WERI-Rb-1 (cell line): ENCODE measurements at regions not wholly inside any gene's neighbourhood (a gene's known extent, or its start where the extent isn't known, plus 50 kb on each side); places are given as distances from the start of the nearest gene placed in this dataset.

ENCODE experiments used
- DNase-seq: peaks from one replicate; pipeline ENCODE4 v3.0.0-alpha.2; 2020
- H3K27ac ChIP-seq: fragments of 250-450 bp; sonication (Bioruptor Pico); 2 replicates; pipeline ENCODE4 v1.5.1; 2020; ENCODE audit warnings: mild to moderate bottlenecking, moderate library complexity
- H3K27me3 ChIP-seq: fragments of 250-450 bp; sonication (Bioruptor Pico); 2 replicates; pipeline ENCODE4 v1.5.1; 2021; ENCODE audit warnings: mild to moderate bottlenecking, low read depth, moderate library complexity; ENCODE audit not compliant: insufficient read depth, severe bottlenecking
- H3K36me3 ChIP-seq: fragments of 250-450 bp; sonication (Bioruptor Pico); 2 replicates; pipeline ENCODE4 v1.5.1; 2020; ENCODE audit warnings: mild to moderate bottlenecking, moderate library complexity
- H3K4me3 ChIP-seq: 2 replicates; pipeline ENCODE4 v1.5.1; 2011; ENCODE audit warnings: low read depth, mild to moderate bottlenecking, control low read depth, low read length
- H3K9me3 ChIP-seq: fragments of 250-450 bp; sonication (Bioruptor Pico); 2 replicates; pipeline ENCODE4 v1.5.1; 2021; ENCODE audit warnings: mild to moderate bottlenecking, moderate library complexity; ENCODE audit not compliant: severe bottlenecking
- TF ChIP-seq, protein P1 (sequence below): IDR thresholded peaks from 2 replicates; pipeline ENCODE4 v1.5.1; 2011; ENCODE audit warnings: low read depth, mild to moderate bottlenecking, control low read depth, inconsistent platforms, low read length

DNA sequence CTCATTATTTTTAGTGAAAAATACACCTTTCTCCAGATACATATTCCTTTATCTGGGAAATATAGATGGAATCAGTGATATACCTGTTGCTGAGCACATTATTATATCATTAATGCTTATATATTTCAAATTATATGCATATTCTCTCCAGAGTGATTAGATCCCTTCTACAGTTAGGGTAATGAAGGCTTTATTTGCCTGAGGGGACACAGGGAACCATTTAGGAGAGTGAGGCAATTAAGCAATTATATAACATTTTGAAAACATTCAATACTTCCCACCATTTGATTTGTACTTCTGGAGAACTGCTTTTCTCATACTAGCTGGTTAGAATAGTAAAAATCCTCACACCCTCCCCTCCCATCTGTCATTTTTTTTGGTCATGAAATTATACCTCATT, 212.8 kb upstream of the NOVA1 start:
- Histone ChIP-seq H3K4me3 (no peak overlapping the region), H3K27ac (no peak overlapping the region), H3K27me3 (no peaks in the 10 kb centered on the region), H3K9me3 (no peaks in the 10 kb centered on the region), H3K36me3 (no peaks in the 10 kb centered on the region)
- DNase-seq, result no peak
- TF ChIP-seq, protein P1, sequence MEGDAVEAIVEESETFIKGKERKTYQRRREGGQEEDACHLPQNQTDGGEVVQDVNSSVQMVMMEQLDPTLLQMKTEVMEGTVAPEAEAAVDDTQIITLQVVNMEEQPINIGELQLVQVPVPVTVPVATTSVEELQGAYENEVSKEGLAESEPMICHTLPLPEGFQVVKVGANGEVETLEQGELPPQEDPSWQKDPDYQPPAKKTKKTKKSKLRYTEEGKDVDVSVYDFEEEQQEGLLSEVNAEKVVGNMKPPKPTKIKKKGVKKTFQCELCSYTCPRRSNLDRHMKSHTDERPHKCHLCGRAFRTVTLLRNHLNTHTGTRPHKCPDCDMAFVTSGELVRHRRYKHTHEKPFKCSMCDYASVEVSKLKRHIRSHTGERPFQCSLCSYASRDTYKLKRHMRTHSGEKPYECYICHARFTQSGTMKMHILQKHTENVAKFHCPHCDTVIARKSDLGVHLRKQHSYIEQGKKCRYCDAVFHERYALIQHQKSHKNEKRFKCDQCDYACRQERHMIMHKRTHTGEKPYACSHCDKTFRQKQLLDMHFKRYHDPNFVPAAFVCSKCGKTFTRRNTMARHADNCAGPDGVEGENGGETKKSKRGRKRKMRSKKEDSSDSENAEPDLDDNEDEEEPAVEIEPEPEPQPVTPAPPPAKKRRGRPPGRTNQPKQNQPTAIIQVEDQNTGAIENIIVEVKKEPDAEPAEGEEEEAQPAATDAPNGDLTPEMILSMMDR, result no peak

DNA sequence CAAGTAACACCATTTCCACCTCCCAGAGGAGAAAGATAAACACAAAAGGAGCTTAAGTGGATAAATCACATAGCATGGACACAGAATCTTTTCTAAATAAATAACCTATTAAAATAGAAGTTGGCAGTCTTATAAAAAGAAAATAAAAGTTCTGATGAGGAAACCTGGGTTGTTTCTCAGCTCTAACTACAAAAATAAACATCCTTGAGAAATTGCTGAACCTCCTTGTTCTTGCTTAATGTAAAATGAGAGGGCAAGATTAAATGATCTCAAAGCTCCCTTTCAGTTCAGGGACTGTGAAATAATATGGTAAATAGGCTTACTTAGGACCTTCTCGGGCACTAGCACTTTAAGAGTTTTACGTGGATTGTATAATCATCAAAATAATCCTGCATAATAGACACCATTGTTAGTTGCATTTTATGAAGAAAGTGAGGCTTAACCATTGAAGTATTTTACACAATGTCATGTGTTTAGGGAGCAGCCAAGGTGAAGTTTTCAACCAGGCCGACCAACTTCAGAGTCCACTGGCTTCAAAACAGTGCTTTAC, 214.0 kb upstream of the NOVA1 start:
- Histone ChIP-seq H3K4me3 (no peak overlapping the region), H3K9me3 (no peaks in the 10 kb centered on the region), H3K27me3 (no peaks in the 10 kb centered on the region), H3K36me3 (no peaks in the 10 kb centered on the region), H3K27ac (no peak overlapping the region)
- no peak for DNase-seq
- TF ChIP-seq, protein P1, result no peak

DNA sequence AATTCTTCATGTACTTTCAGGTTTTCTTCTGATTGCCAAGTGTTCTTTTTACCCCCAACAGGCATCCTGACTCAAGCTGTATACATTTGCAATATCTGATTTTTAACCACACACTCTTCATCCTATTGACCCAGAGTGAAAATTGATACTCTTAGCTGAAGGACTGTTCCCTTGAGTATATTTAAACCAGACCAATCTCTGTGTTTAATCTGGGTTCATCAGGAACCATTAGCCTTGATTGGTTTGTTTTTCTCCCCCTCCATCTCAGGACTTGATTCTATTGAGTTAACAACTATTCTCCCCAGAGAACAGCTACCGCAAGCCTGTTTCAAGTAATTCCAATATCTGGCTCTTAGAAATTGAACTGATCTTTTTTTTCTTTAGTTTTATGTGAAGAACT, 222.3 kb upstream of the NOVA1 start:
- Histone ChIP-seq H3K9me3 (no peaks in the 10 kb centered on the region), H3K4me3 (no peak overlapping the region), H3K36me3 (no peaks in the 10 kb centered on the region), H3K27ac (no peak overlapping the region), H3K27me3 (no peaks in the 10 kb centered on the region)
- TF ChIP-seq, protein P1, result no peak
- DNase-seq, result no peak

DNA sequence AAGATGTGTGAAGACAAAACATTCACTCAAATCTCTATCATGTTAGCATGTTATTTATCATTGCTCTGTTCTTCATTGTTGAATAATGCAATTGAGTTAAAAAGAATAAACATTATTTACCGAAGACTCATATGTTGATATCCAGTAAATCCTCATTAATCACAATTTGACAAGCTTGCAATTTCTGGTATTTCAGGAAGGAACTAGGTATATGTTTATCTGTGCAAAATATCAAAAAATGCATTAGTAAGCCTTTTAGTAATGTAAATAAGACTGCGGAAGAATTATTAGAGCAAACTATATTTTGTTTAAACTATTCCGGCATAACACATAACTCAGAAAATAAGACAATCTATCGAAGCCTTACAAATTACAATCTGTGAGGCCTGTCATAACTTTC, 222.7 kb upstream of the NOVA1 start:
- DNase-seq, result no peak
- Histone ChIP-seq H3K9me3 (no peaks in the 10 kb centered on the region), H3K4me3 (no peak overlapping the region), H3K36me3 (no peaks in the 10 kb centered on the region), H3K27ac (no peak overlapping the region), H3K27me3 (no peaks in the 10 kb centered on the region)
- TF ChIP-seq, protein P1, result no peak

DNA sequence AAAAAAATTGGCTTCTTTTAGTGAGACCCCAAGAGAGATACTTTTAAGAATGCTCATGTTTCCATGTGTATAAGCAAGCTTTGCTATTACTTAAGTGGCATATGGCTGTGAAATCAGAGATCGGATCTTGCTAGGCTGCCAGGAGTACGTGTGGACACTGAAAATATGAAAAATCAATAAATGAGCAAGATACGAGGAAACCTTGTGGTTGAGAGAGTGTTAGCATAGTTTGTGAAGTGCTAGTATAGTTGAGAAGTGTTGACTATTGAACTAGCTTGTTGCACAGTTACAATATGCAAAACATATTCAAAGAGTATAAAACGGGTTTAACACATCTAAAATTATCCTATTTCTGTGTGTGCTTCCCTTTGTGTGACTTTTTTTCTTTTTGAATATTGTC, 230.9 kb upstream of the NOVA1 start:
- DNase-seq, result no peak
- Histone ChIP-seq H3K9me3 (no peaks in the 10 kb centered on the region), H3K36me3 (no peaks in the 10 kb centered on the region), H3K27me3 (no peaks in the 10 kb centered on the region), H3K27ac (no peak overlapping the region), H3K4me3 (no peak overlapping the region)
- TF ChIP-seq, protein P1, result no peak

DNA sequence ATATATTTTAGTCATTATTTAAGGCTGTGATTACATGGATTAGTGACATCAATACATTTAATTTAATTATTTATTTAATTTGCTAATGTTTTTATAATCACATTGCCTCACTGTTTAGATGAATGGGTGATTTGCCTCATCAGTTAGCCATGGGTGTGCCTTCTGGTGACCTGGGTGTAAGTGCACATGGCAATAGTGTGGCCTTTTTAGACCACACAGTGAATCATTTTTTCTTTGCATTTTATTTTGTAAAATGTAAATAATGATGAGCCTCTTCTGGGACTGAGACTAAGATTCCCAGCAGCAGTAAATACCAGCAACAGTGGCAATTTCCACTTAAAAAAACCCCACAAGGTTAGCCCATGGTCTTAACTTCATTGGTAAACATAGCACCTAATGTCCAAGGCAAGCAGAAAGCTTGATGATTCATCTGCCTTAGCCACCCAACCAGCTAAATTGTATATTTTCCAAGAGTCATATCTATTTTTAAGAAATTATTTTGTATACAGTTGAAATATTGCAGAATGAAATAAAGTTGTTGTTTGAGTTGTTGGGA, 235.9 kb upstream of the NOVA1 start:
- Histone ChIP-seq H3K36me3 (no peaks in the 10 kb centered on the region), H3K27ac (no peak overlapping the region), H3K27me3 (no peaks in the 10 kb centered on the region), H3K9me3 (no peaks in the 10 kb centered on the region), H3K4me3 (no peak overlapping the region)
- TF ChIP-seq, protein P1, result no peak
- DNase-seq, result no peak
